Muscle layer of duodenum (tissue), 2 donors: ENCODE measurements at regions not wholly inside any gene's neighbourhood (a gene's known extent, or its start where the extent isn't known, plus 50 kb on each side); places are given as distances from the start of the nearest gene placed in this dataset.

Experiments used
- H3K27ac ChIP-seq: one replicate; pipeline ENCODE4 v1.7.0; 2013; ENCODE audit warnings: mild to moderate bottlenecking, low read length
- H3K27me3 ChIP-seq: one replicate; pipeline ENCODE4 v1.7.0; 2013; ENCODE audit warnings: low read depth, mild to moderate bottlenecking, control low read depth, low read length
- H3K36me3 ChIP-seq, 2 donors: one replicate each; pipeline ENCODE4 v1.7.0; 2013; ENCODE audit warnings: low read length in 2 of 2, control low read depth in 1 of 2, mild to moderate bottlenecking in 1 of 2; ENCODE audit not compliant: insufficient read depth in 2 of 2, control insufficient read depth in 1 of 2
- H3K4me1 ChIP-seq, 2 donors: one replicate each; pipeline ENCODE4 v1.7.0; 2013; ENCODE audit warnings: low read length in 2 of 2, mild to moderate bottlenecking in 2 of 2, control low read depth in 1 of 2, moderate library complexity in 1 of 2; ENCODE audit not compliant: insufficient read depth in 2 of 2, control insufficient read depth in 1 of 2
- H3K4me3 ChIP-seq, 2 donors: one replicate each; pipeline ENCODE4 v1.7.0; 2013; ENCODE audit warnings: low read length in 2 of 2, low read depth in 1 of 2, mild to moderate bottlenecking in 1 of 2
- H3K9me3 ChIP-seq, 2 donors: one replicate each; pipeline ENCODE4 v1.7.0; 2013; ENCODE audit warnings: low read length in 2 of 2, control low read depth in 1 of 2, mild to moderate bottlenecking in 1 of 2; ENCODE audit not compliant: control insufficient read depth in 1 of 2
- donor health status: healthy.

DNA sequence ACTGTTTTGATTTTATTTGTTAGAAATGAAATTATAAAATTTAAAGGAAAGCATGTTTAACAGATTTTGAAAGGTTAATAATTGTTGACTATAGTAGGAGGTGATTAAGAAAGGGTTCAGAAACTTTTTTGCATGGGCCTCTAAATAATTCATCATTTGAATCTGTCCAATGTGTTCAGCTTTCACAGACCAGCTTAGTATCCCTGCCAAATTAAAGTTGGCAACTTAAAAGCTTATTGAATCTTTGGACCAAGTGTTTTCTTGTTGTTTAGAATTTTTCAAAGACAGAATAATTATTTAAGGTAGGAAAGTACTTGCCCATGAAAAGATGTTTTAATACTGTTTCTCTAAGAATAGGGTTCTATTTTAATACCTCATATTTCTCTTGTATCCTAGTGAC, 466.0 kb downstream of the GJA1 start:
- no peak overlapping the region for H3K4me3 ChIP-seq
- H3K27ac ChIP-seq: no peak overlapping the region
- peaks cover 0 to 13% of the 10 kb centered on the region in 2 donors for H3K4me1 ChIP-seq
- H3K9me3 ChIP-seq: no peaks in the 10 kb centered on the region
- H3K27me3 ChIP-seq: no peaks in the 10 kb centered on the region
- no peaks in the 10 kb centered on the region for H3K36me3 ChIP-seq

DNA sequence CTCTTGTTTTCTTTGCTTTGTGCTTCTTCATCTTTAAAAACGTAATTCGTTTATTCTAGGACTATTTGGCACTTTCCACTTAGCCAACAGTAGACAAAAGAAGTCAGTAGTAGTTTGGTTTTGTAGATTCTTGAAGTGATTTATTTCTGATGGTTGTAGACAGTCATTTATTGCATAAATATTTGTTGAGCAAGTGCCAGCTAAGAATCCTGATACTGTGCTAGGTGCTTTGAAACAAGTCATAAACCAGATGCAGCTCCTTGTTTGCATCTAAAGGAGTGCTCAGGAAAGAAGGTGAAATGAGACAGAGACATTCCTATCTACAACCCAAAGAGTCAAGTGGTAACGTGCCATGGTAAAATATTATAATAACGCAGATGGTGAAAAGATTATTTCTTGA, 469.1 kb downstream of the GJA1 start:
- Histone ChIP-seq H3K4me3 (no peak overlapping the region), H3K9me3 (peaks cover 7% of the 10 kb centered on the region in 2 donors), H3K27ac (no peak overlapping the region), H3K4me1 (peaks cover 0 to 8% of the 10 kb centered on the region in 2 donors), H3K36me3 (no peaks in the 10 kb centered on the region), H3K27me3 (no peaks in the 10 kb centered on the region)

DNA sequence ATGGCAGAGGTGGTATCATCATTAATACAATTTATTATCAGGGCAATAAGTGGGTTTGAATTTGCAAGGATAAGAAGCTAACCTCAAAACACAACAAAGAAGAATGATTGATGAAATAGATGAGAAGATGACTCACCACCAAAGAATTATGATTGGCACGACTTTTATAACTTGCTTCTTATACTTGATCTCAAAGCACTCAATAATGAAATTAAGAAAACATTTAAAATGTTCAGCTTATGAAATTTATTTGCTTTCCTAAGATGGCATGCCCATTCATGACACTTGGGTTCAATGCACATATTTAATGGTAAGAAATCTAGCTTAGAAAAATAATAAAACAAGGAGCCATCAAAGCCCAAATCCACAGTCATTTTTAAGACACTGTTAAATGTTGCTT, 477.5 kb downstream of the GJA1 start:
- H3K27me3 ChIP-seq: no peaks in the 10 kb centered on the region
- H3K36me3 ChIP-seq: no peaks in the 10 kb centered on the region
- no peak overlapping the region for H3K4me3 ChIP-seq
- H3K27ac ChIP-seq: no peak overlapping the region
- no peaks in the 10 kb centered on the region for H3K4me1 ChIP-seq
- peaks cover 8 to 18% of the 10 kb centered on the region in 2 donors for H3K9me3 ChIP-seq

DNA sequence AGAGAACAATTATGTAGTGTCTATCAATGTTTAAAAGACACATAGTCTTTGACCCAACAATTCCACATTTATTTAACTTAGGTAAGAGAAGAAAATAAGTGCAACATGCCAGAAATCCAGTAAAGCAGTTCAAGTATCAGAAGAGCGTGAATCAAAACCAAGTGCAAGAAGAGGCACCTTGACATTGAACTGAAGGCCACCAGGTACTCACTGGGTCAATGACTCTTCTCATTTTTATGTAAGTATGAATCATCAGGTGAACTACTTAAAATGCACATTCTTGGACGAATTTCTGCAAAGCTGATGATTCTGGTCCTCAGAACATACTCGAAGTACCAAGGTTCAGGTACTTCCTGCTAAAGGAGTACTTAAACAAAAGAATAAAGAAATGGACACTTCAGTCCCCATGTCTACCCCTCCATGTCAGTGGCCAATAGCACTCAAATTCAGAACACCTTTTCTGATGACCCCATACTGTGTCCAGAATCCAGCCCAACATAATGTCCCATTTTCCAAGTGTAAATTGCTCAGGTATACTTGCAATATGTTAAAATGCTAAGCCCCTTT, 481.9 kb downstream of the GJA1 start:
- Histone ChIP-seq H3K27me3 (no peaks in the 10 kb centered on the region), H3K4me1 (no peaks in the 10 kb centered on the region), H3K9me3 (no peaks in the 10 kb centered on the region), H3K4me3 (no peak overlapping the region), H3K27ac (no peak overlapping the region), H3K36me3 (no peaks in the 10 kb centered on the region)

DNA sequence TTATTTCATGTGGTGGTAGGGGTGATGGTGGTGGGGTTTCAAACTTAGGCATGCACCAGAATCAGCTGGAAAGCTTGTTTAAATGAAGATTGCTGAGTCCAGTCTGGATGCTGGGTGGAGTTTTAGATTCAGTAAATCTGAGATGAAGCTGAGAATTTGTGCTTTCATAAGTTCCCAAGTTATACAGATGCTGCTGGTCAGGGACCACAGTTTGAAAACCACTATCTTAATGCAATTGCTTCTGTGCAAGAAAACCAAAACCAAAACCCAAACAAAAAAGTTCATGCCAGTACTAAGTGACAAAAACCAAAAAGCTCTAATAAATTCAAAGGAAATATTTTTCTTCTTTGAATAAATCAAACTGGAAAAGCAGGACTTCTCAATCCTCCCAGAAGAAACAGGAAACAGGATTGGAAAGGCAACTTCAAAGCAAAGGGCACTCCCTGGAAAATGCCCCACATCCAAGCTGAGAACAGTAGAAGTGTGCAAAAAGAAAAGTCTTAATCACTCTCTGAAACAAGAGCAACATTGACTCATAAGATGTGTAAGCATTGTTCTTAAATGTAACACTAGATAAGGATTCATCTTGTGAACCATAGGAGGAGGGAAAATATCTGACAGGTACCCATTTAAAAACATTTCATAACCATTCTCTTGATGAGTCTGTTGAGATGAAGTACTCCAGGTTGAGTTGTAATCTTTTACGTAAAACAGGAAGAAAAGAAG, 481.5 kb upstream of the HSF2 start:
- Histone ChIP-seq H3K27ac (no peak overlapping the region), H3K27me3 (no peaks in the 10 kb centered on the region), H3K4me3 (no peak overlapping the region), H3K9me3 (no peaks in the 10 kb centered on the region), H3K36me3 (no peaks in the 10 kb centered on the region), H3K4me1 (no peaks in the 10 kb centered on the region)

DNA sequence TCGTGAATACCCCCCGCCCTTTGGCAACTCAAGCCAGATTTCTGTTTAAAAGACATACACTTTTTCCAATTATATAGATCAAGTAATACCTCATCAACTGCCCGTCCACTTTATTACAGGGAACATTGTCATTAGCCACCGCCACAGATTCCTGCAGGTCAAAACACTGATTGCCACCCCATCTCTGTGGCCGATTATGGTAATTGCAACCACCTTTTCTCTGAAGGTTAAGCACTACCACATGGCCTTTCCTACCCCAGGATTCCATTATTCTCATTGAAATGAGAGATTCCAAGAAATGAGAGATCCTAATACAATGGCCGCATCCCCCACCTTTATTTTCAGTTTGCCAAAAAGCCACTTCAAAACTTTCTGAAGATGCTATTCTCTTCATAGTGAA, 478.8 kb upstream of the HSF2 start:
- H3K27ac ChIP-seq: no peak overlapping the region
- no peaks in the 10 kb centered on the region for H3K27me3 ChIP-seq
- H3K4me3 ChIP-seq: no peak overlapping the region
- no peaks in the 10 kb centered on the region for H3K9me3 ChIP-seq
- H3K36me3 ChIP-seq: no peaks in the 10 kb centered on the region
- H3K4me1 ChIP-seq: no peaks in the 10 kb centered on the region

DNA sequence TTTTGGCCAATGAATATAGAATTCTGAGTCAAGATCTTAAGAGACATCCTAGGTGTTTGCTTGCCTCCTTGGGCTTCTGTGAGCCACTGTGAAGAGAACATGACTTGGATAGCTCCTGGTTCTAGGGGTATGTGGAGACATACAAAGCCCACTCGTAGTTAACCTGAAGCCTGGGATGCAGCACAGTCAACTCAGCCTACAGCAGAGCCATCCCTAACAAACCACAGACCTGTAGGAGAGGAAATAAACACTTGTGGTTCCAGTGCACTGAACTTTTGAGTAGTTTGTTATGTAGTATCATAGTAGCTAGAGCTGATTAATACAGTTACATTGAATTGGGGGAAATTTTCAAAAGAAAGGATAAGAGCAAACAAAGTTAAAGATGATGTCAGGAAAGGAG, 474.4 kb upstream of the HSF2 start:
- no peaks in the 10 kb centered on the region for H3K36me3 ChIP-seq
- no peak overlapping the region for H3K27ac ChIP-seq
- H3K9me3 ChIP-seq: no peaks in the 10 kb centered on the region
- H3K4me1 ChIP-seq: no peaks in the 10 kb centered on the region
- H3K4me3 ChIP-seq: no peak overlapping the region
- H3K27me3 ChIP-seq: no peaks in the 10 kb centered on the region

DNA sequence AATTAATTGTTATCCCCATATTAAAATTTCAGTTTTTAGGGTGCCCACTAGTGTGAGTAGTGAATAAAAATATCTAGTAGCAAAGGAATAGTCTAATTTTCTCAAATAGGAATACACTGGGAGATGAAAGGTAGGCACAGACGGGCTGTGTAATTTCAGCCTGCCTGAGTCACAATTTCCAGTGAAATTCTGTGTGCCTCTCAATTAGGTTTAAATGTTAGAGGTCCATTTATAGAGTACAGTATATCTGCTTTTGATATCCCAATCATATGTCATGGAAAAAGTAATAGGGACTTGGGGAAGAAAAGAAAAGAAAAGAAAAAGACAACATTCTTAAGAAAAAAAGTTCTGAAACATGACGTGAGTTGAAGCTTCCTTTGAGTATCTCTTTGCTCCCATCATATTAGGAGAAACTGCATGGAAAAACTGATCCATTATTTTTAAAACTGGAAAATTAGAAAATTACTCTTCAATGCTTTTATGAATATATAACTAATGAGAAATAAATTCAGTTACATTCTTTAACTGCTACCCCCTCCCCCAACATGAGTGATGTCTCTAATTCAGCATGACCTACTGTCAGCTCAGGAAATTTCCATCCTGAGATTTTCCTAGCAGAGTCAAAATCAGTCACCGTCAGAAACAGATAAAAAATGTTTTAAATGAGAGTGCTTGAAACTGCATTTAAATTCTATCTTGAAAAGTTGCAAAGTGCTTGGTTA, 473.8 kb upstream of the HSF2 start:
- Histone ChIP-seq H3K36me3 (no peaks in the 10 kb centered on the region), H3K27ac (no peak overlapping the region), H3K4me3 (no peak overlapping the region), H3K4me1 (no peaks in the 10 kb centered on the region), H3K9me3 (no peaks in the 10 kb centered on the region), H3K27me3 (no peaks in the 10 kb centered on the region)

DNA sequence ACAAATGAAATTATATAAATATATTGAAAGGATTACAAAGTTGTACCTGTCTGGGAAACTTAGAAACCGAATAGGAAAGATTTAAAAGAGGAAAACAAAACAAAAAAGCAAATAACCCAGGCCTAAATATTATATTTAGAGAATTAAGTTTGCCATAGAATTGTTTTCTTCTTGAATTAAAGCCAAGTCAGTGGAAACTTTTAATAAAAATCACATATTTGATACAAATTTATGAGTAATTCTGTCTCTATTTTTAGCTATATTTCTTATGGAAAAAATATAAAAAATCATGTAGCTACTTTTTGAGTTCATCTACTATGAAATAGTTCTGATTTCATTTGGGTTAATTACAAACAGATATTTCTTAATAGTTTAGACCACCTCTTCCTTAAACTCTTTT, 470.2 kb upstream of the HSF2 start:
- Histone ChIP-seq H3K4me1 (no peaks in the 10 kb centered on the region), H3K4me3 (no peak overlapping the region), H3K27ac (no peak overlapping the region), H3K27me3 (no peaks in the 10 kb centered on the region), H3K36me3 (no peaks in the 10 kb centered on the region), H3K9me3 (no peaks in the 10 kb centered on the region)

DNA sequence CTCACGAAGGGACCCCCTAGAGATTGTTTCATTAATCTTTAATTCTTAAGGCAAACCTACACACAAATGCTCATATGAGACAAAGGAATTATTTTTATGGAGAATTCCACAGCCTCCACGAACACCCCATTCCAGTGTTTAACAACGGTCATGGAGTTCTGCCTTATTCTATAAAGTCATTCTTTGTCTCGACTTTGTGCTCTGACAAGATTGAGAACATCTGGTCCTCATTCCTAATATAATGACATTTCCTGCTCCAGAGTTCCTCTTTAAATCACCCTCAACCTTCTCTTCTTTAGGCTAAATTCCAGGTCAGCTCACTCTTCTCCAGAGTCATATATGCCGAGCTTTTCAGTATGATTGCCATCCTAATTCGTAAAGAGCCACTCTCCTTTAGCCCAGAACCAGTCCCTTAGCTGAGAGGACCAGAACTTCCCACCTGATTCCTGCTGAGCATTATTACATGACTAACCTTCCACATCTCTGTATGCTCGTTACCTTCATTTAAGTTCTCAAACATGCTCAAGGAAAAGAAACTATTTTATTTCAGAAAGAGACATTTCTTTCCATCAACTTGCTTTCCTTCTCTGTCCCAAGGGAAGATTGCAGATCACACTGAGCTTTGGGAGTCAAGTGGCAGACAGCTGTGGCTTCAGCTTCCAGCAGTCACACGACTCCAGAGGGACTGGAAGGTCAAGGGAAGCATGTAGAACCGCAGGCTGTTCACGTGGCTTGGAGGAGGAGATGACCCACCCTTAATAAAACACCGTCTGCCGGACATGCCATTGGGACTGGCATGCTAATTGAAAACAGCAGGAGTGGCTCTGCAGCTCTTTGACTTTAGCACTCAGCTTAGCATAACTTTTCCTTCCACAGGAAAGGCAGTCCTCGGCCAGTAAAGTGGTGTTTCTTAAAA, 467.1 kb upstream of the HSF2 start:
- Histone ChIP-seq H3K27me3 (no peaks in the 10 kb centered on the region), H3K9me3 (no peaks in the 10 kb centered on the region), H3K36me3 (no peaks in the 10 kb centered on the region), H3K27ac (no peak overlapping the region), H3K4me1 (no peaks in the 10 kb centered on the region), H3K4me3 (no peak overlapping the region)

DNA sequence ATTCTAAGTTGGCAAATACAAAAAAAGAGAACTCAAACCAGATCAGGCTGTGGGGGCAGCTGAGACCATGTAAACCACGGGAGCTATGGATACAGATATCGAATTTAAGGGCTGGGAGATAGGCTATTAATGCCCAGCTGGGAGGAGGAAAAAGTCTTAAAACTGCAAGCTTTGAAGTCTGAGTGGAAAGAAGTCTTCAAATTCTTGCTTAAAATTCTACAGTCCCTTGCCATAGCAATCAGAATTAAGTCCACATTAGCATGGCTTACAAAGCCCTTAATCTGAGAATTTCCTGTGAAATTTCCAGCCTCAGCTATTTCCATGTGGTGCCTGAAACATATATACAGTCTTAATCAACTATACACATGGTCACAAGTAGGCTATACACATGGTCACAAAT, 465.0 kb upstream of the HSF2 start:
- H3K9me3 ChIP-seq: no peaks in the 10 kb centered on the region
- no peaks in the 10 kb centered on the region for H3K36me3 ChIP-seq
- H3K4me1 ChIP-seq: no peaks in the 10 kb centered on the region
- H3K27me3 ChIP-seq: no peaks in the 10 kb centered on the region
- no peak overlapping the region for H3K27ac ChIP-seq
- H3K4me3 ChIP-seq: no peak overlapping the region
